GM12892 (cell line): ENCODE measurements at regions not wholly inside any gene's neighbourhood (a gene's known extent, or its start where the extent isn't known, plus 50 kb on each side); places are given as distances from the start of the nearest gene placed in this dataset.

Source experiments
- POLR2A ChIP-seq: IDR thresholded peaks from 2 replicates; pipeline ENCODE4 v1.6.1; 2011; ENCODE audit warnings: low read depth, low read length, control low read depth
- POLR2AphosphoS5 ChIP-seq: IDR thresholded peaks from 2 replicates; pipeline ENCODE4 v1.6.1; 2011; ENCODE audit warnings: low read depth, low read length, control low read depth

DNA sequence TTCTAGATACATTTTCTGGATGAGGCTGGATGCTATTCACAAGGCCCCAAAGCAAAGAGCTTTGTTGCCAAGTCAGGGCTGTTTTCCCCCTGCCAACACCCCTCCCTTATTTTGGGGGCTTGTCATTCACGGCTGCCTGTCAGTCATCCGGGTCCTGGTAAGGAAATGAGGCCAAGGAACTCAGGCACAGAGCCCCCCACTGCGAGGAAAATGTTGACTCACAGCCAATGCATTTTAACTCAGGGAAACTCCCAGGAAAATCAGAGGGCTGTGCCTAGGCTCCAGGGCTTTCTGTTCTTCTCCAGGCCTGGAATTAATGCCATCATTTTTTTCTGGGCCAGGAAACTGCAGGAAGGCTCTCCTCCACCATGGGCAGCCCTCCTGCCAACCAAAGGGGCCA is 241.1 kb downstream of the SMAD2 start:
- TF ChIP-seq POLR2AphosphoS5, result no peak
- TF ChIP-seq POLR2A, result no peak
